K562 (cell line): ENCODE measurements at regions not wholly inside any gene's neighbourhood (a gene's known extent, or its start where the extent isn't known, plus 50 kb on each side); places are given as distances from the start of the nearest gene placed in this dataset.

Experiments used
- ATAC-seq: fragments of 200-7000 bp; cut with Tn5 transposase; 3 replicates; pipeline ENCODE4 v1.9.1; 2020; ENCODE audit warnings: moderate library complexity
- BruUV-seq: library from RNA; stranded (reverse); fragments of 400-500 nt; replicated peaks from 2 replicates; lab custom pipeline; 2021; lab: Mats Ljungman, UMichigan
- CTCF ChIA-PET: fragments of 300-600 bp; formaldehyde crosslinking; extraction: SDS; loops from one replicate; lab custom pipeline; 2021; ENCODE audit warnings: low intra/inter-chr PET ratio; lab: Yijun Ruan, JAX
- POLR2A ChIA-PET: fragments of 300-600, 350-650 bp; sonication (Branson Sonifier 250); formaldehyde crosslinking; extraction: SDS; loops from one replicate; lab custom pipeline; 2021; ENCODE audit warnings: antibody characterized with exemption, inconsistent platforms; lab: Yijun Ruan, JAX
- DNase-seq, 4 experiments: peaks; one replicate each; pipeline versions ENCODE4 v3.0.0 to v3.0.0-alpha.2; 2011 to 2018; ENCODE audit warnings: low spot score in 3 of 4, mixed read lengths in 3 of 4; ENCODE audit errors: extremely low read depth in 1 of 4
- FAIRE-seq: peaks from 2 replicates; lab custom pipeline; 2011; peaks lifted over from hg19 to GRCh38; lab: Jason Lieb, UNC
- H2AFZ ChIP-seq: 2 replicates; pipeline ENCODE4 v1.6.0; 2011; ENCODE audit warnings: low read depth, low read length, control low read depth, inconsistent platforms
- H3K27ac ChIP-seq: fragments of 200-600 bp; 3 replicates; pipeline ENCODE4 v1.8.0; 2011; ENCODE audit warnings: low read depth, mild to moderate bottlenecking, control low read depth, inconsistent platforms, low read length, moderate library complexity, mixed read lengths; ENCODE audit errors: extremely low read depth
- H3K27me3 ChIP-seq, 2 experiments: fragments of 300-600 bp in 1 of 2; 2 replicates in 1 of 2; 3 replicates in 1 of 2; pipeline versions ENCODE4 v1.6.0 to v1.8.0; 2011; ENCODE audit warnings: inconsistent platforms in 2 of 2, low read length in 2 of 2, mild to moderate bottlenecking in 1 of 2, mixed read lengths in 1 of 2, moderate library complexity in 1 of 2; ENCODE audit not compliant: control insufficient read depth in 2 of 2, insufficient read depth in 2 of 2
- H3K36me3 ChIP-seq: fragments of 300-600 bp; 3 replicates; pipeline ENCODE4 v1.8.0; 2011; ENCODE audit warnings: mild to moderate bottlenecking, low read length, inconsistent platforms; ENCODE audit not compliant: control insufficient read depth, insufficient read depth
- H3K4me1 ChIP-seq, 2 experiments: fragments of 200-600 bp in 1 of 2; replicated peaks in 1 of 2; 2 replicates in 1 of 2; 3 replicates in 1 of 2; pipeline versions ENCODE4 v1.5.1 to v1.8.0; 2011; ENCODE audit warnings: inconsistent platforms in 2 of 2, low read length in 2 of 2, mild to moderate bottlenecking in 1 of 2, mixed read lengths in 1 of 2, moderate library complexity in 1 of 2; ENCODE audit not compliant: control insufficient read depth in 2 of 2, insufficient read depth in 2 of 2
- H3K4me2 ChIP-seq: 2 replicates; pipeline ENCODE4 v1.6.1; 2011; ENCODE audit warnings: low read length, control low read depth, inconsistent platforms, mixed read lengths; ENCODE audit not compliant: insufficient read depth
- H3K4me3 ChIP-seq: fragments of 200-600 bp; sonication (generic), shearing (Covaris generic); 2 replicates; pipeline ENCODE4 v1.5.1; 2016; ENCODE audit warnings: control low read depth, inconsistent platforms
- H3K79me2 ChIP-seq: fragments of 200-600 bp; 3 replicates; pipeline ENCODE4 v1.8.0; 2011; ENCODE audit warnings: low read length, inconsistent platforms; ENCODE audit not compliant: control insufficient read depth, insufficient read depth
- H3K9ac ChIP-seq, 2 experiments: 2 replicates each; pipeline versions ENCODE4 v1.6.0 to v1.6.1; 2011; ENCODE audit warnings: low read depth in 2 of 2, low read length in 2 of 2, control low read depth in 1 of 2, inconsistent platforms in 1 of 2, mild to moderate bottlenecking in 1 of 2, mixed read lengths in 1 of 2; ENCODE audit not compliant: insufficient read depth in 1 of 2
- H3K9me1 ChIP-seq: one replicate; pipeline ENCODE4 v1.6.0; 2011; ENCODE audit warnings: inconsistent platforms, mild to moderate bottlenecking, low read length, moderate library complexity; ENCODE audit not compliant: control insufficient read depth, insufficient read depth
- H3K9me3 ChIP-seq: replicated peaks from 2 replicates; pipeline ENCODE4 v1.5.1; 2011; ENCODE audit warnings: low read depth, low read length, inconsistent platforms; ENCODE audit not compliant: control insufficient read depth, insufficient read depth
- H4K20me1 ChIP-seq: replicated peaks from 2 replicates; pipeline ENCODE4 v1.6.1; 2011; ENCODE audit warnings: low read length, inconsistent platforms, mixed read lengths; ENCODE audit not compliant: control insufficient read depth, insufficient read depth
- DDX20 ChIP-seq: fragments of 450-650 bp; IDR thresholded peaks from 2 replicates; pipeline ENCODE4 v1.6.1; 2016; ENCODE audit warnings: missing genetic modification characterization, low read depth, mild to moderate bottlenecking, missing compliant biosample characterization, moderate library complexity
- FIP1L1 ChIP-seq: fragments of 200-400 bp; formaldehyde crosslinking; IDR thresholded peaks from 2 replicates; pipeline ENCODE4 v1.6.1; 2018; ENCODE audit warnings: mild to moderate bottlenecking, low read depth, low read length; ENCODE audit not compliant: poor library complexity, severe bottlenecking
- MBD2 ChIP-seq: sonication (generic); IDR thresholded peaks from 2 replicates; pipeline ENCODE4 v1.6.1; 2016; ENCODE audit warnings: low read depth, borderline replicate concordance
- REST ChIP-seq, 2 experiments: fragments of 450-650 bp; formaldehyde crosslinking in 1 of 2; IDR thresholded peaks; 2 replicates each; pipeline versions ENCODE4 v1.4.0 to v1.6.1; 2014 to 2020; ENCODE audit warnings: mild to moderate bottlenecking in 2 of 2, borderline replicate concordance in 1 of 2, low read depth in 1 of 2
- RFX1 ChIP-seq: fragments of 450-650 bp; IDR thresholded peaks from 2 replicates; pipeline ENCODE4 v1.6.1; 2016; ENCODE audit warnings: mild to moderate bottlenecking, moderate library complexity
- STAT6 ChIP-seq: sonication (generic); formaldehyde crosslinking; IDR thresholded peaks from 2 replicates; pipeline ENCODE4 v1.8.1; 2023; ENCODE audit warnings: mild to moderate bottlenecking, missing genetic modification reagents
- TAF7 ChIP-seq: fragments of 450-650 bp; IDR thresholded peaks from 2 replicates; pipeline ENCODE4 v1.6.1; 2016; ENCODE audit warnings: missing genetic modification characterization, missing compliant biosample characterization
- TCF7 ChIP-seq: sonication (generic); IDR thresholded peaks from 2 replicates; pipeline ENCODE4 v1.6.1; 2016; ENCODE audit warnings: antibody characterized with exemption, borderline replicate concordance
- ZNF639 ChIP-seq, 2 experiments: fragments of 200-800 bp in 1 of 2; sonication (Bioruptor generic) in 1 of 2; sonication (generic) in 1 of 2; formaldehyde crosslinking in 1 of 2; IDR thresholded peaks in 1 of 2; conservative IDR thresholded peaks in 1 of 2; 2 replicates each; pipeline versions ENCODE4 v1.5.0 to v1.6.1; 2016 to 2020; ENCODE audit warnings: missing compliant biosample characterization in 1 of 2, missing genetic modification characterization in 1 of 2, missing genetic modification reagents in 1 of 2
- WGBS: fragments of 100-300 bp; shearing (Covaris generic); methylation state at CpG from one replicate; pipeline ENCODE4 v1.1.6; 2016; ENCODE audit warnings: low coverage, mixed read lengths; ENCODE audit not compliant: insufficient coverage; ENCODE audit errors: missing lambda C conversion rate; 5-methylcytosine and 5-hydroxymethylcytosine counted together
- in situ Hi-C: fragments of 300-500 bp; cut with MboI; formaldehyde crosslinking; loops from 4 replicates; pipeline ENCODE4 v1.15.0; 2018; ENCODE audit warnings: inconsistent platforms, mixed read lengths
- intact Hi-C: fragments of 100-400 bp; cut with micrococcal nuclease; formaldehyde crosslinking; loops from 2 replicates; pipeline ENCODE4 v1.14.2; 2022

- in situ Hi-C loops: no loop called here
- ChIA-PET CTCF (no interaction called here), POLR2A (no interaction called here)
- BruUV-seq: no TSS peak
- Histone ChIP-seq H3K27me3 (no peaks in the 10 kb centered on the region), H3K9me1 (no peaks in the 10 kb centered on the region), H3K4me2 (no peak overlapping the region), H3K9ac (no peak overlapping the region), H3K27ac (no peak overlapping the region), H3K9me3 (0 out of 2 replicates have a peak, but pooled peaks cover 1% of the 10 kb centered on the region), H2AFZ (no peak overlapping the region), H3K4me1 (no peaks in the 10 kb centered on the region), H4K20me1 (no peaks in the 10 kb centered on the region), H3K36me3 (no peaks in the 10 kb centered on the region), H3K79me2 (no peaks in the 10 kb centered on the region), H3K4me3 (no peak overlapping the region)
- WGBS: 67% methylated on average over 2 of the region's 2 CpGs
- FAIRE-seq (no peak), DNase-seq (no peak), ATAC-seq (no peak)
- TF ChIP-seq REST (IDR thresholded peaks at IDR 0.05; ENCODE audit: borderline replicate concordance): no peak
- no peak for TF ChIP-seq REST (CRISPR knock-in tag; IDR thresholded peaks at IDR 0.05; ENCODE audit: low read depth)
- no peak for TF ChIP-seq STAT6 (CRISPR knock-in tag)
- TF ChIP-seq MBD2: no peak
- no peak for TF ChIP-seq FIP1L1
- TF ChIP-seq RFX1: no peak
- no peak for TF ChIP-seq ZNF639 (CRISPR knock-in tag; conservative IDR thresholded peaks at IDR 0.05 in 1 of 2, IDR thresholded peaks at IDR 0.05 in 1 of 2)
- no peak for TF ChIP-seq TCF7
- TF ChIP-seq TAF7 (tag): no peak
- TF ChIP-seq DDX20 (tag): no peak
- intact Hi-C loops: no loop called here
These were observed 160.0 kb upstream of the SLC39A10 start for GRCh38 chr2:195496991-195497390.
